ENCODE measurements at regions not wholly inside any gene's neighbourhood (a gene's known extent, or its start where the extent isn't known, plus 50 kb on each side); places are given as distances from the start of the nearest gene placed in this dataset.

GRCh38 chr10:36496758-36497157 is 628.6 kb upstream of the ANKRD30A start:
- no peak for DNase-seq (ENCODE audit: insufficient read length, low spot score)
- no peak for FAIRE-seq
- TF ChIP-seq POLR2A (IDR thresholded peaks at IDR 0.05; ENCODE audit: low read depth, low read length) = no peak

- no peak for TF ChIP-seq POLR2A (IDR thresholded peaks at IDR 0.05; ENCODE audit: low read depth, low read length)
- FAIRE-seq = peak; percentile 96
- DNase-seq (ENCODE audit: insufficient read length, low spot score) = no peak
Observed at GRCh38 chr10:36494371-36494770, 631.0 kb upstream of the ANKRD30A start.

GRCh38 chr10:36493516-36493880 is 631.9 kb upstream of the ANKRD30A start:
- FAIRE-seq = no peak
- no peak for TF ChIP-seq POLR2A (IDR thresholded peaks at IDR 0.05; ENCODE audit: low read depth, low read length)

GRCh38 chr10:36492590-36493515 is 632.5 kb upstream of the ANKRD30A start:
- no peak for DNase-seq (ENCODE audit: insufficient read length, low spot score)
- peak; percentile 67 for FAIRE-seq
- TF ChIP-seq POLR2A (IDR thresholded peaks at IDR 0.05; ENCODE audit: low read depth, low read length) = no peak

More at GRCh38 chr10:36493516-36493880, 631.9 kb upstream of the ANKRD30A start:
- no peak for DNase-seq (ENCODE audit: insufficient read length, low spot score)

- no peak for TF ChIP-seq POLR2A (IDR thresholded peaks at IDR 0.05; ENCODE audit: low read depth, low read length)
- FAIRE-seq (no peak), DNase-seq (ENCODE audit: insufficient read length, low spot score) (no peak)
Observed at GRCh38 chr10:36491926-36492325, 633.5 kb upstream of the ANKRD30A start.

GRCh38 chr10:36489611-36490228 is 635.7 kb upstream of the ANKRD30A start:
- no peak for FAIRE-seq
- no peak for DNase-seq (ENCODE audit: insufficient read length, low spot score)
- no peak for TF ChIP-seq POLR2A (IDR thresholded peaks at IDR 0.05; ENCODE audit: low read depth, low read length)

- no peak for FAIRE-seq
- no peak for TF ChIP-seq POLR2A (IDR thresholded peaks at IDR 0.05; ENCODE audit: low read depth, low read length)
- no peak for DNase-seq (ENCODE audit: insufficient read length, low spot score)
Observed at GRCh38 chr10:36489181-36489580, 636.2 kb upstream of the ANKRD30A start.

GRCh38 chr10:36488579-36488978 is 636.8 kb upstream of the ANKRD30A start:
- DNase-seq (ENCODE audit: insufficient read length, low spot score) (no peak), FAIRE-seq (no peak)
- TF ChIP-seq POLR2A (IDR thresholded peaks at IDR 0.05; ENCODE audit: low read depth, low read length) = no peak

GRCh38 chr10:36479073-36479472 is 646.3 kb upstream of the ANKRD30A start:
- FAIRE-seq = no peak
- no peak for TF ChIP-seq POLR2A (IDR thresholded peaks at IDR 0.05; ENCODE audit: low read depth, low read length)

GRCh38 chr10:36476399-36476798 is 649.0 kb upstream of the ANKRD30A start:
- no peak for DNase-seq (ENCODE audit: insufficient read length, low spot score)

More at GRCh38 chr10:36479073-36479472, 646.3 kb upstream of the ANKRD30A start:
- DNase-seq (ENCODE audit: insufficient read length, low spot score) = no peak

GRCh38 chr10:36475746-36476145 is 649.7 kb upstream of the ANKRD30A start:
- no peak for TF ChIP-seq POLR2A (IDR thresholded peaks at IDR 0.05; ENCODE audit: low read depth, low read length)
- FAIRE-seq (peak; percentile 20), DNase-seq (ENCODE audit: insufficient read length, low spot score) (no peak)

More at GRCh38 chr10:36476399-36476798, 649.0 kb upstream of the ANKRD30A start:
- no peak for FAIRE-seq
- TF ChIP-seq POLR2A (IDR thresholded peaks at IDR 0.05; ENCODE audit: low read depth, low read length) = no peak

GRCh38 chr10:36474456-36474855 is 650.9 kb upstream of the ANKRD30A start:
- no peak for FAIRE-seq

GRCh38 chr10:36473122-36473521 is 652.3 kb upstream of the ANKRD30A start:
- TF ChIP-seq POLR2A (IDR thresholded peaks at IDR 0.05; ENCODE audit: low read depth, low read length) = no peak
- FAIRE-seq = no peak
- DNase-seq (ENCODE audit: insufficient read length, low spot score) = no peak

More at GRCh38 chr10:36474456-36474855, 650.9 kb upstream of the ANKRD30A start:
- no peak for TF ChIP-seq POLR2A (IDR thresholded peaks at IDR 0.05; ENCODE audit: low read depth, low read length)
- no peak for DNase-seq (ENCODE audit: insufficient read length, low spot score)

GRCh38 chr10:36469585-36469984 is 655.8 kb upstream of the ANKRD30A start:
- TF ChIP-seq POLR2A (IDR thresholded peaks at IDR 0.05; ENCODE audit: low read depth, low read length) = no peak
- peak; percentile 99 for FAIRE-seq
- DNase-seq (ENCODE audit: insufficient read length, low spot score) = peak; percentile 44
